K562 (cell line): ENCODE measurements at regions not wholly inside any gene's neighbourhood (a gene's known extent, or its start where the extent isn't known, plus 50 kb on each side); places are given as distances from the start of the nearest gene placed in this dataset.

ENCODE experiments used
- ATAC-seq: fragments of 200-7000 bp; cut with Tn5 transposase; 3 replicates; pipeline ENCODE4 v1.9.1; 2020; ENCODE audit warnings: moderate library complexity
- BruUV-seq: library from RNA; stranded (reverse); fragments of 400-500 nt; replicated peaks from 2 replicates; lab custom pipeline; 2021; lab: Mats Ljungman, UMichigan
- CTCF ChIA-PET: fragments of 300-600 bp; formaldehyde crosslinking; extraction: SDS; loops from one replicate; lab custom pipeline; 2021; ENCODE audit warnings: low intra/inter-chr PET ratio; lab: Yijun Ruan, JAX
- POLR2A ChIA-PET: fragments of 300-600, 350-650 bp; sonication (Branson Sonifier 250); formaldehyde crosslinking; extraction: SDS; loops from one replicate; lab custom pipeline; 2021; ENCODE audit warnings: antibody characterized with exemption, inconsistent platforms; lab: Yijun Ruan, JAX
- DNase-seq, 4 experiments: peaks; one replicate each; pipeline versions ENCODE4 v3.0.0 to v3.0.0-alpha.2; 2011 to 2018; ENCODE audit warnings: low spot score in 3 of 4, mixed read lengths in 3 of 4; ENCODE audit errors: extremely low read depth in 1 of 4
- FAIRE-seq: peaks from 2 replicates; lab custom pipeline; 2011; peaks lifted over from hg19 to GRCh38; lab: Jason Lieb, UNC
- H2AFZ ChIP-seq: 2 replicates; pipeline ENCODE4 v1.6.0; 2011; ENCODE audit warnings: low read depth, low read length, control low read depth, inconsistent platforms
- H3K27ac ChIP-seq: fragments of 200-600 bp; 3 replicates; pipeline ENCODE4 v1.8.0; 2011; ENCODE audit warnings: low read depth, mild to moderate bottlenecking, control low read depth, inconsistent platforms, low read length, moderate library complexity, mixed read lengths; ENCODE audit errors: extremely low read depth
- H3K27me3 ChIP-seq, 2 experiments: fragments of 300-600 bp in 1 of 2; 2 replicates in 1 of 2; 3 replicates in 1 of 2; pipeline versions ENCODE4 v1.6.0 to v1.8.0; 2011; ENCODE audit warnings: inconsistent platforms in 2 of 2, low read length in 2 of 2, mild to moderate bottlenecking in 1 of 2, mixed read lengths in 1 of 2, moderate library complexity in 1 of 2; ENCODE audit not compliant: control insufficient read depth in 2 of 2, insufficient read depth in 2 of 2
- H3K36me3 ChIP-seq: fragments of 300-600 bp; 3 replicates; pipeline ENCODE4 v1.8.0; 2011; ENCODE audit warnings: mild to moderate bottlenecking, low read length, inconsistent platforms; ENCODE audit not compliant: control insufficient read depth, insufficient read depth
- H3K4me1 ChIP-seq, 2 experiments: fragments of 200-600 bp in 1 of 2; replicated peaks in 1 of 2; 2 replicates in 1 of 2; 3 replicates in 1 of 2; pipeline versions ENCODE4 v1.5.1 to v1.8.0; 2011; ENCODE audit warnings: inconsistent platforms in 2 of 2, low read length in 2 of 2, mild to moderate bottlenecking in 1 of 2, mixed read lengths in 1 of 2, moderate library complexity in 1 of 2; ENCODE audit not compliant: control insufficient read depth in 2 of 2, insufficient read depth in 2 of 2
- H3K4me2 ChIP-seq: 2 replicates; pipeline ENCODE4 v1.6.1; 2011; ENCODE audit warnings: low read length, control low read depth, inconsistent platforms, mixed read lengths; ENCODE audit not compliant: insufficient read depth
- H3K4me3 ChIP-seq: fragments of 200-600 bp; sonication (generic), shearing (Covaris generic); 2 replicates; pipeline ENCODE4 v1.5.1; 2016; ENCODE audit warnings: control low read depth, inconsistent platforms
- H3K79me2 ChIP-seq: fragments of 200-600 bp; 3 replicates; pipeline ENCODE4 v1.8.0; 2011; ENCODE audit warnings: low read length, inconsistent platforms; ENCODE audit not compliant: control insufficient read depth, insufficient read depth
- H3K9ac ChIP-seq, 2 experiments: 2 replicates each; pipeline versions ENCODE4 v1.6.0 to v1.6.1; 2011; ENCODE audit warnings: low read depth in 2 of 2, low read length in 2 of 2, control low read depth in 1 of 2, inconsistent platforms in 1 of 2, mild to moderate bottlenecking in 1 of 2, mixed read lengths in 1 of 2; ENCODE audit not compliant: insufficient read depth in 1 of 2
- H3K9me1 ChIP-seq: one replicate; pipeline ENCODE4 v1.6.0; 2011; ENCODE audit warnings: inconsistent platforms, mild to moderate bottlenecking, low read length, moderate library complexity; ENCODE audit not compliant: control insufficient read depth, insufficient read depth
- H3K9me3 ChIP-seq: replicated peaks from 2 replicates; pipeline ENCODE4 v1.5.1; 2011; ENCODE audit warnings: low read depth, low read length, inconsistent platforms; ENCODE audit not compliant: control insufficient read depth, insufficient read depth
- H4K20me1 ChIP-seq: replicated peaks from 2 replicates; pipeline ENCODE4 v1.6.1; 2011; ENCODE audit warnings: low read length, inconsistent platforms, mixed read lengths; ENCODE audit not compliant: control insufficient read depth, insufficient read depth
- CUX1 ChIP-seq: fragments of 200-800 bp; sonication (Bioruptor generic); IDR thresholded peaks from 2 replicates; pipeline ENCODE4 v1.6.1; 2016; ENCODE audit warnings: missing genetic modification characterization, missing compliant biosample characterization
- whole genome bisulfite sequencing: fragments of 100-300 bp; shearing (Covaris generic); methylation state at CpG from one replicate; pipeline ENCODE4 v1.1.6; 2016; ENCODE audit warnings: low coverage, mixed read lengths; ENCODE audit not compliant: insufficient coverage; ENCODE audit errors: missing lambda C conversion rate; 5-methylcytosine and 5-hydroxymethylcytosine counted together
- in situ Hi-C: fragments of 300-500 bp; cut with MboI; formaldehyde crosslinking; loops from 4 replicates; pipeline ENCODE4 v1.15.0; 2018; ENCODE audit warnings: inconsistent platforms, mixed read lengths
- intact Hi-C: fragments of 100-400 bp; cut with micrococcal nuclease; formaldehyde crosslinking; loops from 2 replicates; pipeline ENCODE4 v1.14.2; 2022

- DNase-seq (no peak), FAIRE-seq (no peak), ATAC-seq (no peak)
- CTCF ChIA-PET, result no interaction called here
- peaks cover 2% of the 10 kb centered on the region; the same call in 1 of the 2 replicates for H3K9me3 ChIP-seq
- H3K4me2 ChIP-seq, result no peak overlapping the region
- no peaks in the 10 kb centered on the region for H4K20me1 ChIP-seq
- no peaks in the 10 kb centered on the region for H3K79me2 ChIP-seq
- H2AFZ ChIP-seq, result no peak overlapping the region
- H3K9ac ChIP-seq, result no peak overlapping the region
- no peaks in the 10 kb centered on the region for H3K9me1 ChIP-seq
- H3K36me3 ChIP-seq, result no peaks in the 10 kb centered on the region
- intact Hi-C loops, result no loop called here
- in situ Hi-C loops, result no loop called here
- peaks cover 4 to 10% of the 10 kb centered on the region in 2 experiments; a peak in 4 of 5 replicates for H3K4me1 ChIP-seq
- H3K27me3 ChIP-seq, result no peaks in the 10 kb centered on the region
- no peak for TF ChIP-seq CUX1 (CRISPR knock-in tag)
- no peak overlapping the region for H3K4me3 ChIP-seq
- no peak overlapping the region for H3K27ac ChIP-seq
- no TSS peak for BruUV-seq
- POLR2A ChIA-PET, result no interaction called here
- WGBS, result 50% methylated on average over 1 of the region's 1 CpG
Measured at GRCh38 chr12:46573347-46573658, 200.7 kb upstream of the SLC38A2 start.
